WERI-Rb-1 (cell line): ENCODE measurements at regions not wholly inside any gene's neighbourhood (a gene's known extent, or its start where the extent isn't known, plus 50 kb on each side); places are given as distances from the start of the nearest gene placed in this dataset.

Experiments used
- DNase-seq: peaks from one replicate; pipeline ENCODE4 v3.0.0-alpha.2; 2020
- H3K27ac ChIP-seq: fragments of 250-450 bp; sonication (Bioruptor Pico); 2 replicates; pipeline ENCODE4 v1.5.1; 2020; ENCODE audit warnings: mild to moderate bottlenecking, moderate library complexity
- H3K27me3 ChIP-seq: fragments of 250-450 bp; sonication (Bioruptor Pico); 2 replicates; pipeline ENCODE4 v1.5.1; 2021; ENCODE audit warnings: mild to moderate bottlenecking, low read depth, moderate library complexity; ENCODE audit not compliant: insufficient read depth, severe bottlenecking
- H3K36me3 ChIP-seq: fragments of 250-450 bp; sonication (Bioruptor Pico); 2 replicates; pipeline ENCODE4 v1.5.1; 2020; ENCODE audit warnings: mild to moderate bottlenecking, moderate library complexity
- H3K4me3 ChIP-seq: 2 replicates; pipeline ENCODE4 v1.5.1; 2011; ENCODE audit warnings: low read depth, mild to moderate bottlenecking, control low read depth, low read length
- H3K9me3 ChIP-seq: fragments of 250-450 bp; sonication (Bioruptor Pico); 2 replicates; pipeline ENCODE4 v1.5.1; 2021; ENCODE audit warnings: mild to moderate bottlenecking, moderate library complexity; ENCODE audit not compliant: severe bottlenecking
- TF ChIP-seq, protein P1 (sequence below): IDR thresholded peaks from 2 replicates; pipeline ENCODE4 v1.5.1; 2011; ENCODE audit warnings: low read depth, mild to moderate bottlenecking, control low read depth, inconsistent platforms, low read length

GRCh38 chr6:1109134-1109533 is 202.8 kb upstream of the FOXQ1 start:
- DNase-seq = no peak
- H3K4me3 ChIP-seq = no peak overlapping the region
- H3K36me3 ChIP-seq = no peaks in the 10 kb centered on the region
- no peak overlapping the region for H3K27ac ChIP-seq
- TF ChIP-seq, protein P1, sequence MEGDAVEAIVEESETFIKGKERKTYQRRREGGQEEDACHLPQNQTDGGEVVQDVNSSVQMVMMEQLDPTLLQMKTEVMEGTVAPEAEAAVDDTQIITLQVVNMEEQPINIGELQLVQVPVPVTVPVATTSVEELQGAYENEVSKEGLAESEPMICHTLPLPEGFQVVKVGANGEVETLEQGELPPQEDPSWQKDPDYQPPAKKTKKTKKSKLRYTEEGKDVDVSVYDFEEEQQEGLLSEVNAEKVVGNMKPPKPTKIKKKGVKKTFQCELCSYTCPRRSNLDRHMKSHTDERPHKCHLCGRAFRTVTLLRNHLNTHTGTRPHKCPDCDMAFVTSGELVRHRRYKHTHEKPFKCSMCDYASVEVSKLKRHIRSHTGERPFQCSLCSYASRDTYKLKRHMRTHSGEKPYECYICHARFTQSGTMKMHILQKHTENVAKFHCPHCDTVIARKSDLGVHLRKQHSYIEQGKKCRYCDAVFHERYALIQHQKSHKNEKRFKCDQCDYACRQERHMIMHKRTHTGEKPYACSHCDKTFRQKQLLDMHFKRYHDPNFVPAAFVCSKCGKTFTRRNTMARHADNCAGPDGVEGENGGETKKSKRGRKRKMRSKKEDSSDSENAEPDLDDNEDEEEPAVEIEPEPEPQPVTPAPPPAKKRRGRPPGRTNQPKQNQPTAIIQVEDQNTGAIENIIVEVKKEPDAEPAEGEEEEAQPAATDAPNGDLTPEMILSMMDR = no peak
- H3K9me3 ChIP-seq = no peaks in the 10 kb centered on the region
- no peaks in the 10 kb centered on the region for H3K27me3 ChIP-seq

DNA sequence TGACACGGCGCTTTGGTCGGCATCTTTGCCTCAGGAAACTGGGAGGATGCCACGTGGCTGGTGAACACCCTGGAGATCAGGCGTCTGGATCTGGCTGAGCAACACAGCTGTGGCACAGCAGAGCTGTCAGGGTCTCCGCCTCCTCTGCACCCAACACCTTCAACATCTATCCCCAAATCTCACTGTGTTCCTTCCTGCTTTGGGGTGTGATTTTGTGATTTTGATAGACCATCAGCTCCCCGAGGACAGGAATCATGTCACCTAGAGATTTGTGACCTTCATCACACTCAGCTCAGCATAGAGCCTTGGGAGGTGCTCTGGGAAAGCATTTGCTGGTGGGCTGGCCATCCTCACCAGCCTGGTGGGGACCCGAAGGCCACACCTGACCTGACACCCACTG is 203.7 kb upstream of the FOXQ1 start:
- Histone ChIP-seq H3K36me3 (no peaks in the 10 kb centered on the region), H3K9me3 (no peaks in the 10 kb centered on the region), H3K27me3 (no peaks in the 10 kb centered on the region), H3K4me3 (no peak overlapping the region), H3K27ac (no peak overlapping the region)
- TF ChIP-seq, protein P1 = no peak
- DNase-seq = no peak

DNA sequence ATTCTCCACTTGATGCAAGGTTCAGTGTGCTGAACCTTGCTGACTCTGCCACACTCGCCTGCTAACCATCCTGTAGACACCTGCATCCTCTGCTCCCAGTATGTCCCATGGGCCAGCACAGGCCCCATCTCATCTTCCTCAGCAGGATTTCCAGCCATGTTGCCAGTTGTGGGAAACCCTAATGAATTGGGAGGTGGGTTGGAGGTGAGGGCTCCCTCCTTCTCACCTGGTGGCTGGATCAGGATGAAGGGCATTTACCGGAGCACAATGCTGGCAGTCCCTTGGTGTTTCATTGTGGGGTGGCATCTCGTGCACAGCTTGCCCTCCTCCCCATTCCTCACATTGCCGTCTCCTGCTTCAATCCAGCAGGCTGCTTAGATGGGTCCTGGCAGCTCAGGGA is 204.3 kb upstream of the FOXQ1 start:
- no peak for DNase-seq
- TF ChIP-seq, protein P1 = no peak
- H3K27me3 ChIP-seq = no peaks in the 10 kb centered on the region

DNA sequence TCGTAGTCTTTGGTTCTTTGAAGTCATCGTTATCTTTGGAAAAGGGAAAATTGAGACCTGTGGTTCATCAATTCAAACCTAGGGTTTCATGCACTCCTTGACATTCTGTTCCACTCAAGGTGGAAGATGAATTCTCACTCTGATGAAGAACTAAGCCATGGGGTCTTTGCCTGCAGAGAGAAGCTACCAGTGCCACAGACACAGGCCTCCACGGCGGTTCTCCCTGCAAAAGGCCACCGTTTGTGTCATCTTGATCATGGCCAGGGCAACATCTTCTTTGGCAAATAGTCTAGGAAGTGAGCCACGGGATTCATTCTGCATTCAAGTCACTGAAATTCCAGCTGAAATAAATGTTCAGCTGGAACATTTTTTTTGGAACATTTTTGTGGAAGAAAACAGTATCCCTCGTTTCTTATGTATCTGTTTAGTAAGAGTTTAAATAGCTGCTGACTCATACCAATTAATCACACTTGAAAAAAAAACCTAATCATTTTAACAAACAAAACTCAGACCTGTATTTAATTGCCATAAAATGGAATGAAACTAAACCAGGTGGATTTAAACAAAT is 206.0 kb upstream of the FOXQ1 start:
- H3K27me3 ChIP-seq = no peaks in the 10 kb centered on the region
- H3K36me3 ChIP-seq = no peaks in the 10 kb centered on the region
- TF ChIP-seq, protein P1 = no peak
- H3K4me3 ChIP-seq = no peak overlapping the region
- no peak overlapping the region for H3K27ac ChIP-seq
- DNase-seq = no peak
- no peaks in the 10 kb centered on the region for H3K9me3 ChIP-seq

More for the DNA sequence above, 204.3 kb upstream of the FOXQ1 start:
- Histone ChIP-seq H3K4me3 (no peak overlapping the region), H3K27ac (no peak overlapping the region), H3K9me3 (no peaks in the 10 kb centered on the region), H3K36me3 (no peaks in the 10 kb centered on the region)

DNA sequence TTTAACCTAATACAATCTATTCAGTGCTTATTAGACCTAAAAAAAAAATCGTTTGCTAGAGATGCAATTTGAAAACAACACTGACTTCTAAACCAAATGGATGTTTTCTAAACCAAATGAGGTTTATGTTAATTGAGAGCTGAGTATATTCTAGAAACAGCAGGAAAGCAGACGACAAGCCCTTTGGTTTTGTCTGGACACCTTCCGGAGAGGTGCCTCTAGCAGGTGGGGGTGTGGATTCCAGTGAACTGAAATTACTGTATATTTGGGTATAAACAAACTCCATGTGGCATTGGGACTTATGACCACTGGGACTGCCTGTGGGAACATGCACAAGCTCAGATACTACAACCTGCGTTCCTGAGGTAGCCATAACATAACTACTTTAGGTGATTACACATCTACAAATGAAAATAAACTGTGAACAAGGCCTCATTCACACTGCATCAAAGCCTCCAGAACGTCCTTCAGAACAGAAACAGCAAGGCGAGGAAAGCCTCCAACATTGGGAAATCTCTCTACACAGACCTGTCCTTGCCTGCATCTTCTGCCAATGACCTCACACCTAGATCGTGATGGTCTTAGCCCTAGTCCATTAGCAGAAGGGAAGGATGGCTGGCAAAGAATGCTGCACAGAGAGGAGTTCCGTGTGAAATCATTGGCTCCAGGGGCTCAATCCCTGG is 206.8 kb upstream of the FOXQ1 start:
- Histone ChIP-seq H3K4me3 (no peak overlapping the region), H3K9me3 (no peaks in the 10 kb centered on the region), H3K27ac (no peak overlapping the region), H3K36me3 (no peaks in the 10 kb centered on the region), H3K27me3 (no peaks in the 10 kb centered on the region)
- TF ChIP-seq, protein P1 = no peak
- no peak for DNase-seq
